ENCODE measurements at regions not wholly inside any gene's neighbourhood (a gene's known extent, or its start where the extent isn't known, plus 50 kb on each side); places are given as distances from the start of the nearest gene placed in this dataset.

DNA sequence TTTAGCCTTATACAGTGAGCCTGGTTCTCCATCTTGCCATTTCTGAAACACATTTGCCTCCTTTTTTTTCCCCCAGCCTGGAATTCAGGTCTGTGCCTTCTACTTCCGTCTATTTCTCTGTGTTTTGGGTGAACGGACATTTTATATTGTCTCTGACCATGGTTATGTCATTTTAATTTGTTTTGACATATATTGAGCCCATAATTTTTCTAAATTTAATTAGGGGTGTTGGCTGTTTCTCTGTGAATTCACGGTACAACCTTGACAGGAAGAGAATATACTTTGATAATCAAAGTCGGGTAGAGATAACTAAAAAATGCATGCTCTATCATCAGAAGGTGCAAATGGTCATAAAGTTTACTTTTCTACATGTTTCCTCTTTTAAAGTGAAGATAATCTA is 361.4 kb downstream of the VGLL3 start:
- TF ChIP-seq, protein P1, sequence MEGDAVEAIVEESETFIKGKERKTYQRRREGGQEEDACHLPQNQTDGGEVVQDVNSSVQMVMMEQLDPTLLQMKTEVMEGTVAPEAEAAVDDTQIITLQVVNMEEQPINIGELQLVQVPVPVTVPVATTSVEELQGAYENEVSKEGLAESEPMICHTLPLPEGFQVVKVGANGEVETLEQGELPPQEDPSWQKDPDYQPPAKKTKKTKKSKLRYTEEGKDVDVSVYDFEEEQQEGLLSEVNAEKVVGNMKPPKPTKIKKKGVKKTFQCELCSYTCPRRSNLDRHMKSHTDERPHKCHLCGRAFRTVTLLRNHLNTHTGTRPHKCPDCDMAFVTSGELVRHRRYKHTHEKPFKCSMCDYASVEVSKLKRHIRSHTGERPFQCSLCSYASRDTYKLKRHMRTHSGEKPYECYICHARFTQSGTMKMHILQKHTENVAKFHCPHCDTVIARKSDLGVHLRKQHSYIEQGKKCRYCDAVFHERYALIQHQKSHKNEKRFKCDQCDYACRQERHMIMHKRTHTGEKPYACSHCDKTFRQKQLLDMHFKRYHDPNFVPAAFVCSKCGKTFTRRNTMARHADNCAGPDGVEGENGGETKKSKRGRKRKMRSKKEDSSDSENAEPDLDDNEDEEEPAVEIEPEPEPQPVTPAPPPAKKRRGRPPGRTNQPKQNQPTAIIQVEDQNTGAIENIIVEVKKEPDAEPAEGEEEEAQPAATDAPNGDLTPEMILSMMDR (IDR thresholded peaks at IDR 0.05): no peak
- Mint-ChIP-seq H3K9me3 (no peaks in the 10 kb centered on the region), H3K36me3 (ENCODE audit: low read depth) (no peaks in the 10 kb centered on the region), H3K4me3 (no peak overlapping the region), H3K27me3 (no peaks in the 10 kb centered on the region), H3K27ac (no peak overlapping the region), H3K4me1 (ENCODE audit: low read depth) (no peaks in the 10 kb centered on the region)
- H3K4me3 ChIP-seq (ENCODE audit: low read length): no peak overlapping the region
- CTCF ChIA-PET: no interaction called here
- ATAC-seq (ENCODE audit: poor library complexity): no peak
- intact Hi-C loops (cut with DNase I, micrococcal nuclease): no loop called here
- H3K27me3 ChIP-seq (ENCODE audit: control insufficient read depth in 1 of 2, insufficient read depth in 2 of 2, low read length in 2 of 2): no peaks in the 10 kb centered on the region
- peaks cover 0 to 4% of the 10 kb centered on the region in 2 experiments for H3K9me3 ChIP-seq (ENCODE audit: control insufficient read depth in 1 of 2, insufficient read depth in 1 of 2, low read length in 2 of 2)
- POLR2A ChIA-PET: no interaction called here
- H3K36me3 ChIP-seq (ENCODE audit: insufficient read depth, low read length): no peaks in the 10 kb centered on the region
- no peaks in the 10 kb centered on the region for H3K4me1 ChIP-seq (ENCODE audit: insufficient read depth, low read length)
- no peak for DNase-seq
- H3K27ac ChIP-seq (ENCODE audit: low read depth in 1 of 2, low read length in 2 of 2): no peak overlapping the region

DNA sequence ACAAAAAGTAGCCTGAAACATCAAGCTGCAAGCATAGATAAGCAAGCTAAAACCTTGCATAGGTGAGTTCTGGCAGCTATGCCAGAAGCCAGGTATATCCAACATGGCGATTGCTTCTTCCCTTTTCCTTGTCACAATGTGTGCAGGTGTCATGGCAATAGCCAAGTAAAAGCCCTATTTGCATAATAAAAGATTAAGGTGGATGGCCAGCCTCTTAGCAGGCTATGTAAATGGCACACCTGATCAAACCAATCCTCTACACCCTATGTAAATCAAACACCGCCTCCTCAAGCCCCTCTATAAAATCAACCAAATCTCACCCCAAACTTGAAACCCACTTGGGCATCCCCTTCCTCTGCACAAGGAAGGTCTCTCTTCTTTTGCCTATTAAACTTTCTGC is 366.8 kb downstream of the VGLL3 start:
- Histone ChIP-seq H3K9me3 (ENCODE audit: control insufficient read depth in 1 of 2, insufficient read depth in 1 of 2, low read length in 2 of 2) (peaks cover 0 to 4% of the 10 kb centered on the region in 2 experiments), H3K27ac (ENCODE audit: low read depth in 1 of 2, low read length in 2 of 2) (no peak overlapping the region), H3K27me3 (ENCODE audit: control insufficient read depth in 1 of 2, insufficient read depth in 2 of 2, low read length in 2 of 2) (no peaks in the 10 kb centered on the region), H3K36me3 (ENCODE audit: insufficient read depth, low read length) (no peaks in the 10 kb centered on the region), H3K4me3 (ENCODE audit: low read length) (no peak overlapping the region), H3K4me1 (ENCODE audit: insufficient read depth, low read length) (no peaks in the 10 kb centered on the region)
- Mint-ChIP-seq H3K27ac (no peak overlapping the region), H3K27me3 (no peaks in the 10 kb centered on the region), H3K9me3 (peaks cover 5% of the 10 kb centered on the region), H3K4me1 (ENCODE audit: low read depth) (no peaks in the 10 kb centered on the region), H3K36me3 (ENCODE audit: low read depth) (no peaks in the 10 kb centered on the region), H3K4me3 (no peak overlapping the region)
- intact Hi-C loops (cut with DNase I, micrococcal nuclease): no loop called here
- TF ChIP-seq, protein P1 (IDR thresholded peaks at IDR 0.05): no peak
- CTCF ChIA-PET: no interaction called here
- no peak for DNase-seq
- POLR2A ChIA-PET: no interaction called here
- ATAC-seq (ENCODE audit: poor library complexity): no peak

DNA sequence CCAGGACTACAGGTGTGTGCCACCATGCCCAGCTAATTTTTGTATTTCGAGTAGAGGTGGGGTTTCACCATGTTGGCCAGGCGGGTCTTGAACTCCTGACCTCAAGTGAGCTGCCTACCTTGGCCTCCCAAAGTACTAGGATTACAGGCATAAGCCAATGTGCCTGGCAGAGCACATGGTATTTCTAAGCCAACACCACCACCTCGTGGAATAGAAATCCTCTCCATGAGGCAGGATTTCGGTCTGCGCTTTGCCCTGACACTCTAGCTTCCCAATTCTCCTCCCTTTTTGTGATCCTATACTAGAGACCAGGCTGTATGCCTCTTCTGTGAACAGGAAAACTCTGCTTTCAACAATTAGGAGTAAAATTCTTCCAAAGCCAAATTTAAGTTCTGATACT is 372.2 kb downstream of the VGLL3 start:
- H3K27ac Mint-ChIP-seq: no peak overlapping the region
- H3K4me1 Mint-ChIP-seq (ENCODE audit: low read depth): no peaks in the 10 kb centered on the region
- H3K27ac ChIP-seq (ENCODE audit: low read depth in 1 of 2, low read length in 2 of 2): no peak overlapping the region
- ATAC-seq (ENCODE audit: poor library complexity) (no peak), DNase-seq (no peak)
- peaks cover 0 to 7% of the 10 kb centered on the region in 2 experiments for H3K9me3 ChIP-seq (ENCODE audit: control insufficient read depth in 1 of 2, insufficient read depth in 1 of 2, low read length in 2 of 2)
- ChIA-PET POLR2A (no interaction called here), CTCF (no interaction called here)
- no peak overlapping the region for H3K4me3 Mint-ChIP-seq
- H3K27me3 Mint-ChIP-seq: no peaks in the 10 kb centered on the region
- H3K4me1 ChIP-seq (ENCODE audit: insufficient read depth, low read length): no peaks in the 10 kb centered on the region
- intact Hi-C loops (cut with DNase I, micrococcal nuclease): no loop called here
- no peak overlapping the region for H3K4me3 ChIP-seq (ENCODE audit: low read length)
- H3K27me3 ChIP-seq (ENCODE audit: control insufficient read depth in 1 of 2, insufficient read depth in 2 of 2, low read length in 2 of 2): no peaks in the 10 kb centered on the region
- no peaks in the 10 kb centered on the region for H3K36me3 ChIP-seq (ENCODE audit: insufficient read depth, low read length)
- H3K36me3 Mint-ChIP-seq (ENCODE audit: low read depth): no peaks in the 10 kb centered on the region
- H3K9me3 Mint-ChIP-seq: peaks cover 14% of the 10 kb centered on the region
- TF ChIP-seq, protein P1 (IDR thresholded peaks at IDR 0.05): no peak

Data from CD4-positive, alpha-beta T cell (primary cell).